ENCODE measurements at regions not wholly inside any gene's neighbourhood (a gene's known extent, or its start where the extent isn't known, plus 50 kb on each side); places are given as distances from the start of the nearest gene placed in this dataset.
"Not testable (repeated sequence)": the region's sequence is repeated elsewhere in the genome, so short reads cannot be mapped to it uniquely, and the experiment has no call there.

DNA sequence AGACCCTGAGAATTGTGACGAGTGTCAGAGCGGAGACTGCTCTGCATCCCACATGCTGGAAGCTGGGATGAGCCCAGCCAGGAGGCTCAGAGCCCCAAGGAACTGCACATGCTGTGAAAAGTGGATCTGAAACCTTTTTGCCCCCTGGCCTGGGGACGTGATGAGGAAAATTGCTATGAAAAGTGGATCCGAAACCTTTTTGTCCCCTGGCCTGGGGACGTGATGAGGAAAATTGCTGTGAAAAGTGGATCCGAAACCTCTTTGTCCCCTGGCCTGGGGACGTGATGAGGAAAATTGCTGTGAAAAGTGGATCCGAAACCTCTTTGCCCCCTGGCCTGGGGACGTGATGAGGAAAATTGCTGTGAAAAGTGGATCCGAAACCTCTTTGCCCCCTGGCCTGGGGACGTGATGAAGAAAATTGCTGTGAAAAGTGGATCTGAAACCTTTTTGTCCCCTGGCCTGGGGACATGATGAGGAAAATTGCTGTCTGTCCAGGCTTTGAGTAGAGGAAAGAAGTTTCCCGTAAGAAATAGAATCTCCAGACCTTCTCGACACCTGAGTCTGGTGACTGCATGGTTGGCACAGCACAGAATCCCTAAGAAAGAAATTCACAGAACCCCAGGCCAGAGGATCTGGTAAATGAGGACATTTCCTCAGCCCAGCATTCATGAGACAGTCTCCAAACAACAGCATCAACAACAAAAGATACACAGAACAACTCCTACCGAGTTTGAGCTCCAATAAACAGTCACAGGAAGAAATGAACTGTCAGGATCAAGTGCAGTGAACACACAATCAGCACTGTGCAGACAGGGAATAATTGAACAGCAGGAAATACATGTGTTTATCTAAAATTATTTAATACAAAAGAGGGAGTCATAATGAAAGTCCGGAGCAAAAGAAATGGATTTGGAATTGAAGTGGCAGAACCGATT, 188.8 kb downstream of the LAT start:
- TF ChIP-seq, protein P1, sequence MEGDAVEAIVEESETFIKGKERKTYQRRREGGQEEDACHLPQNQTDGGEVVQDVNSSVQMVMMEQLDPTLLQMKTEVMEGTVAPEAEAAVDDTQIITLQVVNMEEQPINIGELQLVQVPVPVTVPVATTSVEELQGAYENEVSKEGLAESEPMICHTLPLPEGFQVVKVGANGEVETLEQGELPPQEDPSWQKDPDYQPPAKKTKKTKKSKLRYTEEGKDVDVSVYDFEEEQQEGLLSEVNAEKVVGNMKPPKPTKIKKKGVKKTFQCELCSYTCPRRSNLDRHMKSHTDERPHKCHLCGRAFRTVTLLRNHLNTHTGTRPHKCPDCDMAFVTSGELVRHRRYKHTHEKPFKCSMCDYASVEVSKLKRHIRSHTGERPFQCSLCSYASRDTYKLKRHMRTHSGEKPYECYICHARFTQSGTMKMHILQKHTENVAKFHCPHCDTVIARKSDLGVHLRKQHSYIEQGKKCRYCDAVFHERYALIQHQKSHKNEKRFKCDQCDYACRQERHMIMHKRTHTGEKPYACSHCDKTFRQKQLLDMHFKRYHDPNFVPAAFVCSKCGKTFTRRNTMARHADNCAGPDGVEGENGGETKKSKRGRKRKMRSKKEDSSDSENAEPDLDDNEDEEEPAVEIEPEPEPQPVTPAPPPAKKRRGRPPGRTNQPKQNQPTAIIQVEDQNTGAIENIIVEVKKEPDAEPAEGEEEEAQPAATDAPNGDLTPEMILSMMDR (IDR thresholded peaks at IDR 0.05), result not testable (repeated sequence)
- not testable (repeated sequence) for TF ChIP-seq POLR2A (IDR thresholded peaks at IDR 0.05)
